H1 (cell line): ENCODE measurements at regions not wholly inside any gene's neighbourhood (a gene's known extent, or its start where the extent isn't known, plus 50 kb on each side); places are given as distances from the start of the nearest gene placed in this dataset.

Experiments used
- CTCF ChIP-seq, 3 experiments: IDR thresholded peaks; 1 replicate in 2 of 3; 2 replicates in 1 of 3; pipeline versions ENCODE4 v1.5.1 to v1.6.1; 2011; ENCODE audit warnings: low read length in 3 of 3, mild to moderate bottlenecking in 3 of 3, inconsistent platforms in 2 of 3, low read depth in 1 of 3, moderate library complexity in 1 of 3; ENCODE audit not compliant: insufficient read depth in 1 of 3; ENCODE audit errors: control extremely low read depth in 1 of 3
- POLR2AphosphoS5 ChIP-seq: IDR thresholded peaks from 2 replicates; pipeline ENCODE4 v1.6.1; 2011; ENCODE audit warnings: low read depth, low read length
- RFX5 ChIP-seq: IDR thresholded peaks from 2 replicates; pipeline ENCODE4 v1.6.1; 2011; ENCODE audit warnings: low read depth, low read length, improper control_type of control experiment, borderline replicate concordance
- SUZ12 ChIP-seq: fragments of 200-600 bp; sonication (generic); IDR thresholded peaks from 2 replicates; pipeline ENCODE4 v1.6.1; 2012; ENCODE audit warnings: mild to moderate bottlenecking, inconsistent platforms, low read length, moderate library complexity, mixed read lengths

- TF ChIP-seq POLR2AphosphoS5: no peak
- TF ChIP-seq CTCF (IDR thresholded peaks at IDR 0.05; ENCODE audit: control extremely low read depth in 1 of 3, insufficient read depth in 1 of 3, low read depth in 1 of 3, low read length in 3 of 3): no peak
- TF ChIP-seq RFX5: no peak
- TF ChIP-seq SUZ12: no peak
These were observed 298.3 kb downstream of the ICOS start for GRCh38 chr2:204234879-204235278.
